ENCODE measurements at regions not wholly inside any gene's neighbourhood (a gene's known extent, or its start where the extent isn't known, plus 50 kb on each side); places are given as distances from the start of the nearest gene placed in this dataset.
A peak's percentile ranks its signal among the peaks of the same experiment; 100 is the strongest.

DNA sequence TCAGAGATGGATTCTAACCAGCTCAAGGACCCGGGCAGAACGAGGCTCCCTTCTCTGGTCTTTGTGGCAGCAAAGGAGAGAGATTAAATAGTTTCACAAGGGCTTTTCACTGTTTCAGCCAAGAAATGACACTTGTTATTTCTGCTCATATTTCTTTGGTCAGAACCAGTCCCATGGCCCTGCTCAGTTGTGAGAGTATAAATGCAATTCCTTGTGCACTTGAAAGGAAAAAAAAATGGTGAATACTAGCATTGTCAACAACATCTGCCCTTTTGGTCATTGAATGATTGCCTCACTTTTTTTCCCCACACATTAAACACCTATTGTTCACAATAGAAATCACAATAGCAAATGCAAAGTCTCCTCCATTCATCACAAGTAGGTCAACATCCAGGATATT is 104.4 kb downstream of the RDH14 start:
- Histone ChIP-seq H2AFZ (ENCODE audit: low read length) (no peak overlapping the region), H3K4me2 (ENCODE audit: low read length) (no peak overlapping the region), H3K79me2 (ENCODE audit: insufficient read depth, low read length) (no peaks in the 10 kb centered on the region), H3K27me3 (ENCODE audit: insufficient read depth, low read length) (no peaks in the 10 kb centered on the region), H3K36me3 (ENCODE audit: insufficient read depth, low read length) (no peaks in the 10 kb centered on the region), H3K27ac (ENCODE audit: low read depth, low read length, poor library complexity, severe bottlenecking) (no peak overlapping the region), H3K9me2 (ENCODE audit: low read depth, low read length) (no peaks in the 10 kb centered on the region), H3F3A (ENCODE audit: insufficient read depth, low read length) (no peaks in the 10 kb centered on the region), H3K4me3 (ENCODE audit: low read depth, low read length, poor library complexity, severe bottlenecking) (no peak overlapping the region), H3K9me3 (ENCODE audit: low read length) (no peaks in the 10 kb centered on the region), H3K9ac (ENCODE audit: low read length) (no peak overlapping the region), H3K4me1 (ENCODE audit: insufficient read depth, low read length, severe bottlenecking) (no peaks in the 10 kb centered on the region), H4K20me1 (ENCODE audit: insufficient read depth, low read length) (no peaks in the 10 kb centered on the region)
- TF ChIP-seq EZH2 (IDR thresholded peaks at IDR 0.05; ENCODE audit: borderline replicate concordance, low read length), result no peak
- TF ChIP-seq, protein P1, sequence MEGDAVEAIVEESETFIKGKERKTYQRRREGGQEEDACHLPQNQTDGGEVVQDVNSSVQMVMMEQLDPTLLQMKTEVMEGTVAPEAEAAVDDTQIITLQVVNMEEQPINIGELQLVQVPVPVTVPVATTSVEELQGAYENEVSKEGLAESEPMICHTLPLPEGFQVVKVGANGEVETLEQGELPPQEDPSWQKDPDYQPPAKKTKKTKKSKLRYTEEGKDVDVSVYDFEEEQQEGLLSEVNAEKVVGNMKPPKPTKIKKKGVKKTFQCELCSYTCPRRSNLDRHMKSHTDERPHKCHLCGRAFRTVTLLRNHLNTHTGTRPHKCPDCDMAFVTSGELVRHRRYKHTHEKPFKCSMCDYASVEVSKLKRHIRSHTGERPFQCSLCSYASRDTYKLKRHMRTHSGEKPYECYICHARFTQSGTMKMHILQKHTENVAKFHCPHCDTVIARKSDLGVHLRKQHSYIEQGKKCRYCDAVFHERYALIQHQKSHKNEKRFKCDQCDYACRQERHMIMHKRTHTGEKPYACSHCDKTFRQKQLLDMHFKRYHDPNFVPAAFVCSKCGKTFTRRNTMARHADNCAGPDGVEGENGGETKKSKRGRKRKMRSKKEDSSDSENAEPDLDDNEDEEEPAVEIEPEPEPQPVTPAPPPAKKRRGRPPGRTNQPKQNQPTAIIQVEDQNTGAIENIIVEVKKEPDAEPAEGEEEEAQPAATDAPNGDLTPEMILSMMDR (IDR thresholded peaks at IDR 0.05; ENCODE audit: low read length), result no peak

DNA sequence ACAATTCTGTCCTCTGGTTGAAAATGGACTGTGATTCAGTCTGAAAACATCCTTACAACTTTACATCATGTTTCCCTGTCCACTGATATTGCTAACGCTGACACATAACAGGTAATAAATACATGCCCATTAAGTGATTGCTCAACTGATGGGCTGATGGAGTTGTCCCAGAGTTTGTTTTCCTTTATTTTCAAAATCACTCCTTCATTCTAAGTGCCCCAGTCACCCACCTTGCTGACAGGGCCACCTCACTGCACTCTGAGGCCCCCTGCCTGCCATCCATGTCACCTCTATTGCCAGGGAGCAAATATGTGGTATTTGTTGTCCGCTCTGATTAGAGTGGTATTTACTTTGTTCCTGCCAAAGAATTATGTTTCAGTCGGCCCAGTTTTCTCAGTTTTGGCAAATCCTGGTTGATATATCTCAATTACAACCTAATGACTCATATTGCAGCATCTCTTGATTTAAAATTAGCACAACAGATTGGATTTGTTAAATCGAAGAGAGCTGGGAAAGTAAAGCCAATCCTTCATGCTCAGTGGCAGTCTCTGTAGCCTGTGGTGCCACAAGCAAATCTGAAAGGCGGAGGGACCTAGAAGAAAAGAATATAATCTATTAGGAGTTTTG is 105.1 kb downstream of the RDH14 start:
- Histone ChIP-seq H3K36me3 (ENCODE audit: insufficient read depth, low read length) (no peaks in the 10 kb centered on the region), H3K4me2 (ENCODE audit: low read length) (no peak overlapping the region), H3K9me3 (ENCODE audit: low read length) (no peaks in the 10 kb centered on the region), H3K4me3 (ENCODE audit: low read depth, low read length, poor library complexity, severe bottlenecking) (no peak overlapping the region), H3K27me3 (ENCODE audit: insufficient read depth, low read length) (no peaks in the 10 kb centered on the region), H3F3A (ENCODE audit: insufficient read depth, low read length) (no peaks in the 10 kb centered on the region), H3K4me1 (ENCODE audit: insufficient read depth, low read length, severe bottlenecking) (no peaks in the 10 kb centered on the region), H3K27ac (ENCODE audit: low read depth, low read length, poor library complexity, severe bottlenecking) (no peak overlapping the region), H3K9ac (ENCODE audit: low read length) (no peak overlapping the region), H3K79me2 (ENCODE audit: insufficient read depth, low read length) (no peaks in the 10 kb centered on the region), H4K20me1 (ENCODE audit: insufficient read depth, low read length) (no peaks in the 10 kb centered on the region), H2AFZ (ENCODE audit: low read length) (no peak overlapping the region), H3K9me2 (ENCODE audit: low read depth, low read length) (no peaks in the 10 kb centered on the region)
- TF ChIP-seq, protein P1 (IDR thresholded peaks at IDR 0.05; ENCODE audit: low read length), result peak; percentile 32; the same call in 1 of the 2 replicates
- TF ChIP-seq EZH2 (IDR thresholded peaks at IDR 0.05; ENCODE audit: borderline replicate concordance, low read length), result no peak

DNA sequence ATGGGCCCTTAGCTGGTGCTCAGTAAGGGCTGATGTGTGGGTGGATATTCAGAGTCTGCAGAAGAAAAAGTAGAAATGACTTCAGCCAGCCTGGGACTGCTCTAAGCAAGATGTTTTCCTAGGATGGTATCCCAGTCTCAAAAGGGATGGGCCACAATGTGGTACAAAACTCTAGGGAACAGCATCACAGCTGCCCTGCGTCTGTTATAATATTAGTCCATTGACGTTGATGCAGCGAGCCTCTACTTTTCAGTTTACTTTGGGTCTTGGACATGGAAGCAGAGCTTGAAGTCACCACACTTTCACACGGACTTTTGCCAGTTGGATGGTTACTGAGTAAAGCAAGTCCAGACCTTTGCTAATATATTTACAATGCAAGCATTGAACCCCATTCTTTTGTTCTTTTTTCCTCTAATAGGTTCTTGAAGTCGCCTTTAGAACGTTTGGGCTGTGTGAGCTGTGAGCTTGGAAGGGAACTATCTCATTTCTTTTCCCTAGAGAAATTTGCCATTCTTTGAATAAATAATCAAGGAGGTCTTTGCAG is 105.7 kb downstream of the RDH14 start:
- Histone ChIP-seq H3K36me3 (ENCODE audit: insufficient read depth, low read length) (no peaks in the 10 kb centered on the region), H3K9me3 (ENCODE audit: low read length) (no peaks in the 10 kb centered on the region), H3K4me2 (ENCODE audit: low read length) (no peak overlapping the region), H3K4me1 (ENCODE audit: insufficient read depth, low read length, severe bottlenecking) (no peaks in the 10 kb centered on the region), H3K4me3 (ENCODE audit: low read depth, low read length, poor library complexity, severe bottlenecking) (no peak overlapping the region), H3F3A (ENCODE audit: insufficient read depth, low read length) (no peaks in the 10 kb centered on the region), H3K27me3 (ENCODE audit: insufficient read depth, low read length) (no peaks in the 10 kb centered on the region), H3K79me2 (ENCODE audit: insufficient read depth, low read length) (no peaks in the 10 kb centered on the region), H3K27ac (ENCODE audit: low read depth, low read length, poor library complexity, severe bottlenecking) (no peak overlapping the region), H2AFZ (ENCODE audit: low read length) (no peak overlapping the region), H3K9me2 (ENCODE audit: low read depth, low read length) (no peaks in the 10 kb centered on the region), H4K20me1 (ENCODE audit: insufficient read depth, low read length) (no peaks in the 10 kb centered on the region), H3K9ac (ENCODE audit: low read length) (no peak overlapping the region)
- no peak for TF ChIP-seq EZH2 (IDR thresholded peaks at IDR 0.05; ENCODE audit: borderline replicate concordance, low read length)
- TF ChIP-seq, protein P1 (IDR thresholded peaks at IDR 0.05; ENCODE audit: low read length), result no peak
